NCI-H2029 treated with DMSO at 0.1 percent for 48 hours (cell line): ENCODE measurements at regions not wholly inside any gene's neighbourhood (a gene's known extent, or its start where the extent isn't known, plus 50 kb on each side); places are given as distances from the start of the nearest gene placed in this dataset.
"Not testable (repeated sequence)": the region's sequence is repeated elsewhere in the genome, so short reads cannot be mapped to it uniquely, and the experiment has no call there.

Source experiments
- DNase-seq: peaks from one replicate; lab custom pipeline; 2025; lab: John Stamatoyannopoulos, UW

GRCh38 chr3:72176537-72177041 lies 391.6 kb upstream of the PROK2 start:
- DNase-seq, result no peak

GRCh38 chr3:72175296-72175858 lies 390.4 kb upstream of the PROK2 start:
- no peak for DNase-seq

- DNase-seq, result no peak
These were observed 389.9 kb upstream of the PROK2 start for GRCh38 chr3:72174890-72175289.

- no peak for DNase-seq
These were observed 389.1 kb upstream of the PROK2 start for GRCh38 chr3:72174040-72174439.

GRCh38 chr3:72171946-72172345 lies 387.0 kb upstream of the PROK2 start:
- no peak for DNase-seq

- no peak for DNase-seq
These were observed 386.5 kb upstream of the PROK2 start for GRCh38 chr3:72171463-72171881.

GRCh38 chr3:72169561-72170472 lies 384.9 kb upstream of the PROK2 start:
- DNase-seq, result no peak

- DNase-seq, result no peak
These were observed 384.2 kb upstream of the PROK2 start for GRCh38 chr3:72169120-72169519.

GRCh38 chr3:72165808-72166207 lies 380.9 kb upstream of the PROK2 start:
- no peak for DNase-seq

- DNase-seq, result no peak
These were observed 380.4 kb upstream of the PROK2 start for GRCh38 chr3:72165317-72165716.

GRCh38 chr3:72164635-72164978 lies 379.7 kb upstream of the PROK2 start:
- no peak for DNase-seq

- no peak for DNase-seq
These were observed 379.1 kb upstream of the PROK2 start for GRCh38 chr3:72163809-72164634.

- DNase-seq, result no peak
These were observed 377.8 kb upstream of the PROK2 start for GRCh38 chr3:72162649-72163184.

GRCh38 chr3:72161881-72162595 lies 377.1 kb upstream of the PROK2 start:
- no peak for DNase-seq

GRCh38 chr3:72161285-72161684 lies 376.3 kb upstream of the PROK2 start:
- DNase-seq, result not testable (repeated sequence)

GRCh38 chr3:72160351-72160750 lies 375.4 kb upstream of the PROK2 start:
- no peak for DNase-seq

- DNase-seq, result no peak
These were observed 374.5 kb upstream of the PROK2 start for GRCh38 chr3:72159487-72159886.

- DNase-seq, result no peak
These were observed 373.8 kb upstream of the PROK2 start for GRCh38 chr3:72158639-72159326.

GRCh38 chr3:72157748-72158638 lies 373.0 kb upstream of the PROK2 start:
- DNase-seq, result no peak
